ENCODE measurements at regions not wholly inside any gene's neighbourhood (a gene's known extent, or its start where the extent isn't known, plus 50 kb on each side); places are given as distances from the start of the nearest gene placed in this dataset.
A peak's percentile ranks its signal among the peaks of the same experiment; 100 is the strongest.

DNA sequence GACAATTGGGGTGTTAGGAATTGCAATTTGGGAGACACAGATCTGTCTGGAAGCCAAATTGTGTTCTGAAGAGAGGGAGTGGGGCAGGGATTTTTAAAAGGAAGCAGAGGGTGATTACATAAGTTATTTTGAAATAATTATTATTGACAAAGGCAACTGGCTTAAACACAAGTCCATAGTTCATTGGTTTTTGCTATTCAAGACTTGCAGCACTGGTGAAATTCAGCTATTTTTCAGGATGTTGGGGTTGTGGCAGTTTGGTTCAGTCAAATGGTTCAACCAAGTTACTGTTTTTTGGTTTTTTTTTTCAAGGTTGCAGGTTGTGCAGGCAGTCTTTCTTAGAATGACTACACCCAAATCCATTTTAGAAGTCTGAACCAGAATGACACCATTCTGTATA, 300.0 kb upstream of the DEPDC1 start:
- no peak overlapping the region for H3K4me3 ChIP-seq (ENCODE audit: low read length)
- TF ChIP-seq, protein P1, sequence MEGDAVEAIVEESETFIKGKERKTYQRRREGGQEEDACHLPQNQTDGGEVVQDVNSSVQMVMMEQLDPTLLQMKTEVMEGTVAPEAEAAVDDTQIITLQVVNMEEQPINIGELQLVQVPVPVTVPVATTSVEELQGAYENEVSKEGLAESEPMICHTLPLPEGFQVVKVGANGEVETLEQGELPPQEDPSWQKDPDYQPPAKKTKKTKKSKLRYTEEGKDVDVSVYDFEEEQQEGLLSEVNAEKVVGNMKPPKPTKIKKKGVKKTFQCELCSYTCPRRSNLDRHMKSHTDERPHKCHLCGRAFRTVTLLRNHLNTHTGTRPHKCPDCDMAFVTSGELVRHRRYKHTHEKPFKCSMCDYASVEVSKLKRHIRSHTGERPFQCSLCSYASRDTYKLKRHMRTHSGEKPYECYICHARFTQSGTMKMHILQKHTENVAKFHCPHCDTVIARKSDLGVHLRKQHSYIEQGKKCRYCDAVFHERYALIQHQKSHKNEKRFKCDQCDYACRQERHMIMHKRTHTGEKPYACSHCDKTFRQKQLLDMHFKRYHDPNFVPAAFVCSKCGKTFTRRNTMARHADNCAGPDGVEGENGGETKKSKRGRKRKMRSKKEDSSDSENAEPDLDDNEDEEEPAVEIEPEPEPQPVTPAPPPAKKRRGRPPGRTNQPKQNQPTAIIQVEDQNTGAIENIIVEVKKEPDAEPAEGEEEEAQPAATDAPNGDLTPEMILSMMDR (conservative IDR thresholded peaks at IDR 0.05; ENCODE audit: low read depth, low read length): no peak
- DNase-seq (ENCODE audit: low read depth): no peak

DNA sequence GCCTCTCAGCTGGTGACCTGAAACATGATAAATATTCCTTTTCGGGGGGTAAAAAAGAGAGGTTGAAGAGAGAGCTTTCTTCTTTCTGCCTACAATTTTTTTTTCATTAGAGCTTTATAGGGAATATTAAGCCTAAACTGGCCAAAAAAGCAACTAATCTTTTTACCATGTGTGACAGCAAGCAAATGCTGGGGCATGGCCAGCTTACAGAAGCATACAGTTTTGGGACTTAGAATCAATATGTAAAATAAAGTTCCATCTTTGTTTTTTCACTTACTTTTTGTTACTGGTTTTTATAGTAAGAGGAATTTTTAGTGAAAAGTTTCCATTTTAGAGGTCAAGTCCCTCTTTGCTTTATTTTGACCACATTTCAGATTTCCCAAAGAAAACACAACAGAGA, 301.2 kb upstream of the DEPDC1 start:
- TF ChIP-seq, protein P1 (conservative IDR thresholded peaks at IDR 0.05; ENCODE audit: low read depth, low read length): no peak
- no peak for DNase-seq (ENCODE audit: low read depth)
- no peak overlapping the region for H3K4me3 ChIP-seq (ENCODE audit: low read length)

DNA sequence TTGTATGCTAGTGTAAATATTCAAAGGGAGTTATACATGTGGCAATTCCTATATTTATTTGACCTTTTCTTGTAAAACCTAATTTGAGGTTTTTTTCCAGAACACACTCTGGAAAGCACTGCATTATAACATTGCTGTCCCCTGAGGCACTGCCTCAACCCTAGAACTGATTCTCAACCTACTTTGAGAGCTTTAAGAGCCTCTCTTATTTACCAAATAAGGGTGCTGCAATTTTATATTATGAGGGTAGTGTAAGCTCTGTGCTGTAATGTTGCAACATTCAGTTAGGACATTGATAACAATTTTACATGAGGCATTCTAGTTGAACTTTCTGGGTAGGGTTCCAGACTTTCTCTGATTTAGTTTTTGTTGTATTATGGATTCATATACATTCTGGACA, 302.2 kb upstream of the DEPDC1 start:
- H3K4me3 ChIP-seq (ENCODE audit: low read length): no peak overlapping the region
- TF ChIP-seq, protein P1 (conservative IDR thresholded peaks at IDR 0.05; ENCODE audit: low read depth, low read length): no peak
- no peak for DNase-seq (ENCODE audit: low read depth)

DNA sequence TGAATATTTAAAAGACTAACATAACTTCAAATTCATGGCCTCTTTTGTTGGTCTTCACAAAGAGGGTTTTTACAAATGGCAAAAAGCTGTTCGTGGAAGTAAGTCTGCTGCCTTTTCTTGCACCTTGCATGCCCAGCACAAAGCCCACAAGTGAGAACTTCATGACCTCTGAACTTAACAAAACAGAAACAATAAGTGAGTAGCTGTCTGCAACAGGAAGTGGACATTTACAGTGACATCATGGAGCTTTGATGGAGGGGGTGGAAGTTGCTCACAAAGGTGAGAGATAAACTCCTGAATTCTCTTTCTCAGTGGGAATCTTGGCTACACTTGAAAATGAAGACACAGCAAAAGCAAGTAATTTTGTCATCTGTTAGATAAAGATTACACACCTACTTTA, 303.3 kb upstream of the DEPDC1 start:
- DNase-seq (ENCODE audit: low read depth): no peak
- H3K4me3 ChIP-seq (ENCODE audit: low read length): no peak overlapping the region
- TF ChIP-seq, protein P1 (conservative IDR thresholded peaks at IDR 0.05; ENCODE audit: low read depth, low read length): no peak

DNA sequence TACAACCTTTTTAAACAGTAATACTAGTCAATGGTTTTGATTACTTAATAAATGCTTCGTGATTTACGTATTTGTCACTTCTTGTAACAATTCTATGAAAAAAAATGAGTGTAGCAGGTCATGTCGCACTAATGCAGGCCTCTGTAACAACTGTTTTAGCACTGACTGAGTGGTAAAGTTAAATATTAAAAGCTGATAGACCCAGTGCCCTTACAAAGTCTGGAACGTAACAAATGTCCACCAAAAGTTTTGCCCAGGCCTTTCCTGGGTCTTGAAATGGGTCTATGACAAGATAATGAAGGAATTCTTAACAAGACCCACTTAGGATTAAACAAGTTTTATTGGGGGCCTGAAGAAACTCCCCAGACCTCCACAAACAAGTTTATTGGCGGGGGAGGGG, 304.6 kb upstream of the DEPDC1 start:
- H3K4me3 ChIP-seq (ENCODE audit: low read length): no peak overlapping the region
- TF ChIP-seq, protein P1 (conservative IDR thresholded peaks at IDR 0.05; ENCODE audit: low read depth, low read length): no peak
- no peak for DNase-seq (ENCODE audit: low read depth)

DNA sequence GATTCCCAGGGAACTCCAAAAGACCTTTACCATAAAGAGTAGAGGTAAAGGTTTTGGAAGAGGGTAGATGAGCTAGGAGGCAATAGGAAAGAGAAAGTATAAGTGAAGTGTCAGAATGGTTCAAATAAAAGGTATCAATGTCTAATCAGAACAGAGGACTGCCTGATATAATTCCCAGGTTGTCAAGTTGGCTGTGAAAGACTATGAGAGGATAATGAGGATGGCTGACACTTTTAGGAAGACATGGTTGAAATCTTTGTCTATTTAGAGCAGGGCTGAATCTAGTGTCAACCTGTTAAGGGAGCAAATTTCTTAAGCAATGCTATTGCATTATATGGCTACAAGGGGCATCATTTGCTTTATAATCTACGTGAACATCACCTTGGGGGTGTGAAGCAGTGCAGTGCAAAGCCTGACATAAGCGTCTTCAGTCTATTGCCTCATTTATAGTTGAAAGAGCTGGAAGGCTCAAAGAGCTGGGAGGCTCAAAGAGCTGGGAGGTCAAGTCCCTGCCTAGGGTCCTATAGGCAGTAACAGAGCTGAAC, 308.3 kb upstream of the DEPDC1 start:
- DNase-seq (ENCODE audit: low read depth): no peak
- TF ChIP-seq, protein P1 (conservative IDR thresholded peaks at IDR 0.05; ENCODE audit: low read depth, low read length): no peak
- no peak overlapping the region for H3K4me3 ChIP-seq (ENCODE audit: low read length)

DNA sequence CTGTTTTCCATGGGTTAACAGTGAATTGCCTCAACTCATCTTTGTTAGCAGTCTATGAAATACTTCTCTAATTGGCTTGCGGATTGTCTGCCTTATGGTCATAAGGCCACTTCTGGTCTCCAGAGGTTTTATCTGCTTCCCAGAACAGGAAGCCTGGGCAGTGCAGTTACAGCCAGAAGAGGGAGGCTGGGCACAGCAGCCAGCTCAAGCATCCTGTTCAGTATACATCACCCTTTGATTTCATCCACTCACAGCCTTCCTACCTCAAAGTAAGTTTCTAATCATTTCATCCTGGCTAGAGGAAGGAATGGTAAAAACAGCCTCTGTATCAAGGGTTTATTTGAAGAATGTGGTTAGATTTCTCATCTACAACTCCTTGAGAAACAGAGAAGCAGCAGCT, 311.5 kb upstream of the DEPDC1 start:
- no peak overlapping the region for H3K4me3 ChIP-seq (ENCODE audit: low read length)
- DNase-seq (ENCODE audit: low read depth): no peak
- TF ChIP-seq, protein P1 (conservative IDR thresholded peaks at IDR 0.05; ENCODE audit: low read depth, low read length): peak; percentile 15

Data from retinal pigment epithelial cell (primary cell).